ENCODE measurements at regions not wholly inside any gene's neighbourhood (a gene's known extent, or its start where the extent isn't known, plus 50 kb on each side); places are given as distances from the start of the nearest gene placed in this dataset.

DNA sequence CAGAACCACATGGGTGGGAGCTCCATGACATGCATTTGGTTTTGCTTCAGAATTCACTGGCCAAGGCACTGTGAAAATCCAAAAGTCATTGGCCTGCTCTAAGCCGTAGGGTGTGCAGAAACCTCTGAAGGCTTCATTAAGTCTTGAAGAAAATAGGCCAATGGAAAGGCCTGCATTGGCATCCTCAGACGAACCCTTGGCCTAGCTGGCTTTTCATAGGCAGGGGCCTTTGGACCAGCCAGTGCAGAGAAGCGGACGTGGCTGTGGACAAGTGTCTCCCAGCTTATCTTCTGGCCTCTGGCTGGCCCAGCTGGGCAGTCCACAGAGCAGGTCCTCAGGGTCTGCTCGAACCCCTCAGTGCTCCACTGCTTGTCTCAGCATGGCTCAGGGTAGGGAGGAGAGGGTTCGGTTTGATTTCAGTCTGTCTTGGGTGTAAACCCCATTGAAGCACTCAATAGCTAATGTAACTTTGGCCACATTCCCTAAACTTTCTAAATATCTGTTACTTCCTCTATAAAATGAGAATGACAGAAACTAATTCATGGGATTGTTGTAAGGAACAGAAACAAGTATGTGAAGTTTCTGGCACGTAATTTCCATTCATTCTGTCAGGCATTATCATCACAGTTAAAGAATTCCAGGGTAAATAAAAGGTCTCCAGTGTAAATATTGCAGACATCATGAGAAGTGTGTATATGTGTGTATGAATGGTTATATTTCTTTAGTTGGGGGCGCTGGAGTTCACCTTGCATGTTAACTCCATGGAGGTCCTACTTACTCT, 125.5 kb downstream of the TFCP2L1 start:
- TF ChIP-seq, protein P1, sequence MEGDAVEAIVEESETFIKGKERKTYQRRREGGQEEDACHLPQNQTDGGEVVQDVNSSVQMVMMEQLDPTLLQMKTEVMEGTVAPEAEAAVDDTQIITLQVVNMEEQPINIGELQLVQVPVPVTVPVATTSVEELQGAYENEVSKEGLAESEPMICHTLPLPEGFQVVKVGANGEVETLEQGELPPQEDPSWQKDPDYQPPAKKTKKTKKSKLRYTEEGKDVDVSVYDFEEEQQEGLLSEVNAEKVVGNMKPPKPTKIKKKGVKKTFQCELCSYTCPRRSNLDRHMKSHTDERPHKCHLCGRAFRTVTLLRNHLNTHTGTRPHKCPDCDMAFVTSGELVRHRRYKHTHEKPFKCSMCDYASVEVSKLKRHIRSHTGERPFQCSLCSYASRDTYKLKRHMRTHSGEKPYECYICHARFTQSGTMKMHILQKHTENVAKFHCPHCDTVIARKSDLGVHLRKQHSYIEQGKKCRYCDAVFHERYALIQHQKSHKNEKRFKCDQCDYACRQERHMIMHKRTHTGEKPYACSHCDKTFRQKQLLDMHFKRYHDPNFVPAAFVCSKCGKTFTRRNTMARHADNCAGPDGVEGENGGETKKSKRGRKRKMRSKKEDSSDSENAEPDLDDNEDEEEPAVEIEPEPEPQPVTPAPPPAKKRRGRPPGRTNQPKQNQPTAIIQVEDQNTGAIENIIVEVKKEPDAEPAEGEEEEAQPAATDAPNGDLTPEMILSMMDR (IDR thresholded peaks at IDR 0.05) = no peak
- no peak for TF ChIP-seq EP300 (IDR thresholded peaks at IDR 0.05)
